ENCODE measurements at regions not wholly inside any gene's neighbourhood (a gene's known extent, or its start where the extent isn't known, plus 50 kb on each side); places are given as distances from the start of the nearest gene placed in this dataset.
"Not testable (repeated sequence)": the region's sequence is repeated elsewhere in the genome, so short reads cannot be mapped to it uniquely, and the experiment has no call there.

DNA sequence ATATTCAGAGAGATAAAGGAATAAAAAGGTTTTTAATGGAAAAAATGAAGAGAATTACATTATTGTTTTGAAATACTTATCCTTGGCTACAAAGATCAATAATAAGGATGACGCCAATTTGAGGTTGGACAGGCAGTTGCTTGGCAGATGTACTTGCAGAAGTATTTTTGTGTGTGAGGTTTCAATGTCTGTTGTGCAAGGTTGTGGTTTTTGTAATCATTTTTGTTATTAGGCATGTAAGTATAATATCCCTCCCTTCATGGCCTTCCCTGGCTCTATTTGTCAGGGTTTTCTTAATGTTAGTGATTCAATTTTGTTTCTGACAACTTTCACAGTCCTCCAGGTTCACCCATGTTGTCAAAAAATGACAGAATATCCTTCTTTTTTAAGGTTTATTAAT, 105.9 kb downstream of the OTOL1 start:
- FAIRE-seq, result no peak

DNA sequence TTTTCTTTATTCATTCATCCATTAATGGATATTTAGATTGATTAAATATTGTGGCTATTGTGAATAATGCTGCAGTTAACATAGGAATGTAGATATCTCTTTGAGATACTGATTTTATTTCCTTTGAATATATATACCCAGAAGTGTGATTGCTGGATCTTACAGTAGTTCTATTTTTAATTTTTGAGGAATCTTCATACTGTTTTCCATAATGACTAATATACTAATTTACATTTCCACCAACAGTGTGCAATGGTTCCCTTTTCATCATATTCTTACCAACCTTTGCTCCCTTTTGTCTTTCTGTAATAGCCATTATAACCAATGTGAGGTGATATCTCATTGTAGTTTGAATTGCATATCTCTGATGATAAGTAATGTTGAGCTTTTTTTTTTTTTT, 106.3 kb downstream of the OTOL1 start:
- FAIRE-seq, result no peak

DNA sequence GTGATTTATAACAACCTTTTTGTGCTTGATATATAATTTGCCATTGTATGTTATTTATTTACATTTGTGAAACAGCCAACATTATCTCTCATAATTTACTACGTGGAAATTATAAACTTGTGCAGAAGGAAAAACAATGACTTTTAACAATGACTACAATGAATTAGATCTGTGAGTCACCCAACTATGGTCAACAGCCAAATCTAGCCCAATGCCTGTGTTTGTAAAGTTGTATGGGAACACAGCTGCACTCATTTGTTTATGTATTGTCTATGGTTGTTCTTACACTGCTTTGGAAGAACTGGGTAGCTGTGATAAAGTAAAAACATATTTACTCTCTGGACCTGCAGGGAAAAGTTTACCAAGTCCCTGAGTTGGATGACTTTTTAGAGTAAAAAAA, 110.4 kb downstream of the OTOL1 start:
- FAIRE-seq, result no peak

DNA sequence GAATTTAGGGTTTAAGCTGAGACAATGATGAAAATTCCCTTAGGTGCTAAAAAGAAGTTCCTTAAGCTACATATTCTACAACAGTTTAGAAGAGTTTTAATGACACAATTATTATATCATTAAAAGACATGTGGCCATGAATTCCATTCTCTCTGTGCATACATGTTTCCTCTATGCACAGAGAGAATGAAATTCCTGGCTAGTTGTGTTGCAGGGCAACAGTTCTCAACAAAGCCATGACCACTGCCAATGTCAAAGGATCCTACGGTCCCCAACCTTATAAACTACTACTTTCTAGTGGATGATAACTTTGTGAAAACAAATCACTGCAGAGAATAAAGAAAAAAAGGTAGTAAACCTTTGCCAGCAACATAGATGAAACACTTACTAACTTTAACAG, 122.7 kb downstream of the OTOL1 start:
- FAIRE-seq, result no peak

DNA sequence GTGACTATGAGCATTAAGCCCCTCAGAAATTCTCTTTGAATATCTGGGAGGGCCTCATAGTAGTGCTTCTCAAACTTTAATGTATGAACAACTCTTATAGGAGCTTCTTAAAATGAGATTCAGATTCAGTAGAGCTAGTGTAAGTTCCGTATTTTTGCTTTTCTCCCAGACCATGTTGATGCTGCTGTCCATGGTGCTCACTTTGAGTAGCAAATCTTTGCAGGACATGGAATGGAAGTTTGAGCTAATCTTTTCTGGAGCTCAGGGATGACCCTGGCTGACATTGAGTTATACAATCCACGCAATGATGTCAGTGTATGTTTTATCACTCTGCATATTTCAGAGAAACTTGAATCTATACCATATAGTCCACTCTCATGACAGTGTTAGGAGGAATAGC, 134.2 kb downstream of the OTOL1 start:
- FAIRE-seq, result no peak

DNA sequence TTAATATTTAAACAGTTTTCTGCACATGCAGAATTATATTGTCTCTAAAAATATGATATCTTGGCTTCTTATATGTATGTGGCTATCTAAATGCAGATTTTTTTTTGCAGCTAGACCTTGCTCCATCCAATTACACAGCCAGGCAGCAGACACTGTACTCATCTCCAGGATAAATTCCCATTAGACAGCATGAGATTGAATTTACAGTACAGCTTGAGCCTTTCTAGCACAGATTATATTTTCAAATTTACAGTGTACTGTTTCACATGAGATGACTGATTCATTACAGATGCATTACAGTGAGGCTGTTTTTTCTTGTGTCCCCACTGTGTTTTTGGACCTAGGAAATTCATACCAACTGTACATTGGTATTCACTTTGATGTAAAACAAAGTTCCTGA, 134.9 kb downstream of the OTOL1 start:
- no peak for FAIRE-seq

DNA sequence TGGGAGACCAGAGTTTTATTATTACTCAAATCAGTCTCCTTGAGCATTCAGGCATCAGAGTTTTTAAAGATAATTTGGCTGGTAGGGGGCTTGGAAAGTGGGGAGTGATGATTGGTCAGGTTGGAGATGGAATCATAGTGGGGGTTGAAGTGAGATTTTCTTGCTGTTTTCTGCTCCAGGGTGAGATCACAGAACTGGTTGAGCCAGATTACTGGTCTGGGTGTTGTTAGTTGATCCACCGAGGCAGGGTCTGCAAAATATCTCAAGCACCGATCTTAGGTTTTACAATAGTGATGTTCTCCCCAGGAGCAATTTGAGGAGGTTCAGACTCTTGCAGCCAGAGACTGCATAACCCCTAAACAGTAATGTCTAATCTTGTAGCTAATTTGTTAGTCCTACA, 141.0 kb downstream of the OTOL1 start:
- FAIRE-seq, result no peak

DNA sequence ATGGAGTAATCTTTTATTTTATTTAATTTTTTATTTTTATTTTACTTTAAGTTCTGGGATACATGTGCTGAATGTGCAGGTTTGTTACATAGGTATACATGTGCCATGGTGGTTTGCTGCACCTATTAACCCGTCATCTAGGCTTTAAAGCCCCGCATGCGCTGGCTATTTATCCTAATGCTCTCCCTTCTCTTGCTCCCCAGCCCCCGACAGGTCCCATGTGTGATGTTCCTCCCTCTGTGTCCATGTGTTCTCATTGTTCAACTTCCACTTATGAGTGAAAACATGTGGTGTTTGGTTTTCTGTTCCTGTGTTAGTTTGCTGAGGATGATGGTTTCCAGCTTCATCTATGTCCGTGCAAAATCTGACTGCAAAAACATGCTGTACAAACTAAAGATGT, 142.5 kb downstream of the OTOL1 start:
- FAIRE-seq, result not testable (repeated sequence)

DNA sequence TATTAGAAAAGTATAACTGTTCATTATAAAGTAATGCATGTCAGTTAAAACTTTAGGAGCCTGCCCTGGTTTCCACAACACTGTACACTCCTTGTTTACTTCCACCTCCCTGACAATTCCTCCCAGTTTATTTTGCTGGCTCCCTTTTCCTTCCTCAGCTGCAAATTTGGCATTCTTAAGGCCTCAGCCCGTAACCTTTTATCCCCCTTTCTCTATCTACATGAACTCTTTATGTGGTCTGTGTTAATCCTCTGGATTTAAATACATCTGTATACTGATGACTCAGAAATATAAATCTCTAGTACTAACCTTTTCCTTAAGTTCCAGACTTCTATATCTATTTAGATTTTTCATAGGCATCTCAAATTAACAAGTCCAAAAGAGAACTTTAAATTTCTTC, 143.6 kb downstream of the OTOL1 start:
- FAIRE-seq, result no peak

DNA sequence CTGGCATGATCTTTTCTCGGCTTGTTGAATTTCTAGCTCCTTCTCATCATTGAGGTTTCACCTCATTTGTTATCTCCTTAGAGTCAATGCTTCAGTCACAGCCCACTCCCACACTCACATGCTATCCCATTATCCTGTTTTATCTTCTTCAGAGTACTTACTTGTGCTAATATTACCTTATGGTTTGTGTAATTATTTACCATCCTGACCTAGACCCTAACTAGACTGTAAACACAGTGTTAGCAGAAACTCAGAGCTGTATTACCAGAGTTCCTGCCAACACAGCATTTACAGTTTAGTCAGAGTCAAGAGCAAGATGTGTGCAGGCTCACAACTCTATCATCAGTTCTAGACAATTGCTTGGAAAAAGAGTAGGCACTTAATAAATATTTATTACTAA, 144.7 kb downstream of the OTOL1 start:
- FAIRE-seq, result no peak

DNA sequence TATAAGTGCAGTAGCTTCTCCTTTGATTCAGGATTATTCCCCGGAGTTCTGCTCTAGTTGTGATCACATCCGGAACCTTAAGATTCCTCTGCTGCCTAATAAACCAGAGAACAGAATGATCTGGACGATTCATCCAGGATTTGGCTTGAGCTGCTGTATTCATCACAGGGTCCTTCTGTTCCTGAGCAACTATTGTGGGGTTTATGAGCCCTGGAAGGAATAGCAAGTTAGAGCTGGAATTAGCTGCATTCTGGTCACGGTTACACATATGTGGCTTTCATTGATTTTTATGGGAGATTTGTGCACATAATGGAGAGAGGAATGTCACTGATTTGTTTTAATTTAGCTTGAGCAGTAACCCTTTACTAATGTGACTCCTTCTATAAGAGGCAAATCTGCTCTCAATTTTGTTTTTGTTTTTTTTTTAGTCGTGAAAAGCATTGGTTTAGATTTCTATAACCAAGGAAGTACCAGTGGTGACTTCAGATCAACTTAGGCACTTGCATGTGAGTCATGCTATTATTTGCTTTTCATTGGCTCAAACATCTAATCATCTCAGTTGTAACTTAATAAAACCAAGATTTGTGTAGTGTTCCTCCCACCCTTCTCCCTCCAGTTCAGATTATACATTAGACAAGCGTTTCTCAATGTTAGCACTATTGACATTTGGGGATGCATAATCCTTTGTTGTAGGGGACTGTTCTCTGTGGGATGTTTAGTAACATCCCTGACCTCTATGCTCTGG, 148.5 kb downstream of the OTOL1 start:
- no peak for FAIRE-seq

DNA sequence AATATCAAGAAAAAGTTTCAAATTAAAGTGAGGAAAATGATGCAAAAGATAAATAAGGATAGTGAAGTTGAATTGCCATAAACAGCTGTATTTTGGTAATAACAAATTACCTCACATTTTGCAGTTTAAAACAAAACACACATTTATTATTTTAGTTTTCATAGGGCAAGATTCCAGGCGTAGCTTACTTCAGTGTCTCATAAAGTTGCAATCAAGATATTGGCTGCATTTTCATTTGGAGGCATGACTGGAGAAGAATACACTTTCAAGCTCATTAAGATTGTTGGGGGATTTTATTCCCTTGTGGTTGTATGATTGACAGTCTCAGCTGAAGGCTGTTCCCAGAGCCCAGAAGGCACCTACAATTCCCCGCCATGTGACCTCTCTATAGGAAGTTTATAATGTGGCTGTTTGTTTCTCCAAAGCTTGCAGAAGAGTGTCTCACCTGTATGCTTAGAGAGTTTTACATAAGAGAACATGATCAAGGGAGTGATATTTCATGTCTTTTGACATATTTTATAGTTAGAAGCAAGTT, 151.4 kb downstream of the OTOL1 start:
- FAIRE-seq, result no peak

DNA sequence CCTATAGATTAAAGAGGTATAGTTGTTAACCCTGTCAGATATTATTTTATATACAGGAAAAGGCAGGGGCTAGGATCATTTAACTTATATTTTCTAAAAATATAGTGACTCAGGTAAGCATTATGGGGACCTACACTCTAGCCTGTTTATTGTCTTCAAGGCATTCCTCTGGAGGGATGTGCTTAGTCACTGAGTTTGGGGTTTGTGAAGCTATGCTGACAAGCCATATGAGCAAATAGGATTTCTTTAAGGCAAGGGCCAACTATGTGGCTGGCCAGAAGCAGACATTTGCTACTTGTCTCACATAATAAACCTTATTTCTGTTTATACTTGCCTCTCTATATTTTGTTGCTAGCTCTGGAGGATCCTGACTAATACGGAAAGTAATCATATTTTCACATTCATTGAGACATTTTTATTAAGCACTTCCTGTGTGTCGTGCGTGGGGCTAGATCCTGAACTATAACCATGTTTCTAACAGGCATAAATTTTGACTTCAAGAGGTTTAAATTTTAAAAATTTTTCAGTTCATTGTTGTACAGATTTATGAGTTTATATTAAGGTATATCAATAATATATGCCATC, 153.4 kb downstream of the OTOL1 start:
- FAIRE-seq, result no peak

DNA sequence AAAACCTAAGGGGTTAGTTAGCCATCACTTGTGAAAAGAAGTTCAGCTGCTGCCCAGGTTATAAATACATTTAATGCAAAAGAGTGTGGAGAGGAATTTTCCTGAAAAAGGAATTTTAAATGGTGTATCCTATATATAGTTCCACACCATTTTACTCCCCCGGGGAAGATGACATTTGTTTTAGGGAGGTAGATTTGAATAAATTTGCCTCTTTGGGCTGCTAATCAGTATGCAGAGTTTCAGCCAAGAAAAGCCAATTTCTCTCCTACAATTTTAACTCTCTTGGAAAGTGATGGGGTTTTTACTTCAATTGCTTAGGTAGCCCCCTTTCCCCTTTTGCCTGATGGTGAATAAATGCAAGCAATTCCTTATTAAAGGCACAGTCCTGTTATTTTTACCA, 161.2 kb downstream of the OTOL1 start:
- no peak for FAIRE-seq

DNA sequence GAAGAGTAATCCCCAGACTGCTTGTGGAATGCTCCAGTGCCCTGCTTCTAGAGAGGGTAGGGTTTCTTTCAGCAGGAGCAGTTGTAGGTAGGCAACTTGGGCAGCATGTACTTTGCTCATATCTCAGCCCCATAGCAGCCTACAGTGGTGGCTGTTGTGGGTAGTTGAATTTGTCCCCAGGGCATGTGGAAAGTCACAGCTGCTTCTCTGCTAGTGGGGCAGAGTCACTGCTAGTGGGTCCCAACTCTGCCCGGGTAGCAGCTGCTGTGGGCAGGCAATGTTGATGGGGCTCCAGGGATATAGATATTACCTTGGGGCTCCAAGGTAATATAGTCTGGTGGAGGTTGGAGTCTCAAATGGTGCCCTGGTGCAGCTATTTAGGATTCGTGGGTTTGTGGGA, 174.5 kb downstream of the OTOL1 start:
- FAIRE-seq, result no peak

DNA sequence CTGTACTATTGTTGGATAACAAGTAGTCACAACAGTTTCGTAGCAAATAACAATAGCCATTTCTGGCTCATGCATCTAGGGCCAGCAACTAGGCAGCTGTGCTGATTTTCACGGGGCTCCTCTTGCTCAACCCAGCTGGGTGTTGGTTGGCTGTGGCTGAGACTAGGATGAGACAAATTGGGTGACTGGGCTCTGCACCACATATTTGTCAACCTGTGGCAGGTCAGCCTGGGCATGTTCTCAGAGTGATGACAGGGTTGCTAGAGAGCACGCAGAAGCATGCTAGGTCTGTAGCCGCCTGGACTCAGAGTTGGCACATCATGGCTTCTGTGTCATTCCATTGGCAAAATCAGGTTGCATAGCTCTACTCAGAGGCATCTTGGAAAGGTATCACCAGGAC, 175.9 kb downstream of the OTOL1 start:
- no peak for FAIRE-seq

DNA sequence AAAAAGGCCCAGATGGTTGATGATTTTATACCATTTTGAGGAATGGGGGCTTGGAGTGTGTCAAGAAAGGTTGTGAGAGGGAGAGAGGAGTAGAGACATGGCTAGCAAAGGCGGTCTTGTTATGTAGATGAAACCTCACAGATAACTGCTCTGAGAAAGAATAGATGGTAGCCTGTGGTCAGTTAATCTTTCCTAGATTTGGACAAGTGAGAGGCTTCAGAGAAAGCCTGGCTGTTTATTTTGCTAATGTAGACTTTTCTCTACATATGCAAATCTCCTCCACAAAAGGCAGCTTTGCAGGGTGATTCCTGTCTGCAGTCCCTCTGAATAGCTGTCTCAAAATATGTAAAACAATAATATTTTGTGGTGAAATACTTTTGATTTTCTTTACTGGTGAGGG, 177.3 kb downstream of the OTOL1 start:
- FAIRE-seq, result no peak

DNA sequence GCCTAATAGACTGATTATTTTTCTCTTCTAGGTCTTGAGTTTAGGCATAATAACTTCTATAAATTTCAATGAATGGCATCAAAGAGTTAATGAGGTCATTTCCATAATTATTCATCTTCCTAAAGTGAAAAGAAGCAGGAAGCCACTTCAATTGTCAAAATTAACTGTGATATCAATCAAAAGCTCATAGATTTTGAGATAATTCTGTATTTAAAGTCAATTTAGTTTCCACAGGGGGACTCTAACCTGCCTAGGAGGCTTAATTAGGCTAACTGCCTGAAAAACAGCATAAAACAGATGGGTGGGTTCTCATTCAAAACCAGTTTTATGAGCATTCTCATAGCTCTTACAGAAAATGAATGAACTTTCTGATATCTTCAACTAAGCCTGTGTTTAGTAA, 177.8 kb downstream of the OTOL1 start:
- FAIRE-seq, result no peak

DNA sequence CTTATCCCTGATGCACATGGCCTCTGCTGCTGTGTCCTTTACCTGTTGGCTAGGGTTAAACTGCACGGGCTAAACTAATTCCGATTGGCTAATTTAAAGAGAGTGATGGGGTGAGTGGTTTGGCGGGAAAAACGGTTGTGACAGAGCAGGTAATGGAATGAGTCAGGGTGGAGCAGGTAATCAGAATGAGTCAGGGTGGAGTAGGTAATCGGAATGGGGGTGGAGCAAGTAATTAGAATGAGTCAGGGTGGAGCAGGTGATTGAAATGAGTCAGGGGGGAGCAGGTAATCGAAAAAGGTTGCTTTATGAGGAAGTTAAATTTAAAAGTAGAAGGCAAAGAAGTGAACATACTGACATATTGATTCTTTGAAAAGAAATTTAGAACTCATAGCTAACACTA, 185.2 kb downstream of the OTOL1 start:
- not testable (repeated sequence) for FAIRE-seq

DNA sequence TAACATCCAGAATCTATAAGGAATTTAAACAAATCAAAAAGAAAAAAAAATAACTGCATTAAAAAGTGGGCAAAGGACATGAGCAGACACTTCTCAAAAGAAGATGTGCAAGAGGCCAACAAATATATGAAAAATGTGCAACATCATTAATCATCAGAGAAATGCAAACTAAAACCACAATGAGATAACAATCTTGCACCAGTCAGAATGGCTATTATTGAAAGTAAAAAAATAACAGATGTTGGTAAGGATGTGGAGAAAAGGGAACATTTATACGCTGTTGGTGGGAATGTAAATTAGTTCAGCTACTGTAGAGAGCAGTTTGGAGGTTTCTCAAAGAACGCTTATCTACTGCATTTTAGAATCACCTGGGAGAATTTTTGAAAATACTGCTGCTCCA, 186.1 kb downstream of the OTOL1 start:
- FAIRE-seq, result no peak

DNA sequence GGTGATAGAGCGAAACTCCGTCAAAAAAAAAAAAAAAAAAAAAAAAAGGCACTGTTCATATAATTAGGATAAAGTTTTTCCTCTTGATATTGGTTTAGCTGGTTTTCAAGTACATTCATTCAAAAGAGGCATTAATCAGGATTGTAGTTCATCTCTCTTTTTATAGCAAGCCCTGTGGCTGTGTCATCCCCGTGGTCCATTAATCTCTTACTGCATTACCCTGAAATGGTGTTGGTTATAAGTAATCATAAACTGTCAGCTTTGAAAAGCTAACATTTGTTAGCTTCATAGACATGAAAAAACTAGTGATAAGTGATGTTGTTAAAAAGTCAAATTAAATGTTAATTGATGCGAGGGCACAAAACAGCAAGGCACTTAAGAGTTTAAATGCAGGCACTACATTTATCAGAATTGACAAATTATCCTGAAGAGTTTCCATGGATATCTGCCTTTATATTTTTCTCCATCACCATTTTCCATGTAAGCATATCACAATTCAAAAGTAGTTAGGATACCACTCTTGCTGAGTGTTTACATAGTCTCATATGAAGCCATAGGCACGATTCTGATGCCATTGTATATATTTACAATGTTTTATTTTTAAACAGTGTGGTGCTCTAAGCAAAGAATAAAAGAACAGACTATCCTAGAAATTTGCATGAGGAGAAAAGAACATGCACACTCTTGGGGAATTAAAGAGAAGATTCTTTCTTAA, 193.1 kb downstream of the OTOL1 start:
- FAIRE-seq, result no peak

DNA sequence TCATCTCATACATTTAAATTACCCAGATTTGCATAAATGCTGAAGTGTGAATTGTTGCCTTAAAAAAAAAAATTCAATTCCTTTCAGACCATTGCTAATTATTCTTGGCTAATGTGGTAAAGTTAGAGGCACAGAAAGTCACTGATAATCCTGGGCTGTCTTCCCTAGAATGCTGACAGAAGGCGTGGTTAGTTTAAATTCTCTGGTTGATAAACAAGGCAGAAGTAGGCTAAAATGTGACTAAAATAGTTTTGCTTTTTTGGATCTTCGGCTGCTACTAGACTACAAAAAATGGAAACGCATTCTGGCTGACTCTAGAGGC, 193.7 kb downstream of the OTOL1 start:
- FAIRE-seq, result no peak

DNA sequence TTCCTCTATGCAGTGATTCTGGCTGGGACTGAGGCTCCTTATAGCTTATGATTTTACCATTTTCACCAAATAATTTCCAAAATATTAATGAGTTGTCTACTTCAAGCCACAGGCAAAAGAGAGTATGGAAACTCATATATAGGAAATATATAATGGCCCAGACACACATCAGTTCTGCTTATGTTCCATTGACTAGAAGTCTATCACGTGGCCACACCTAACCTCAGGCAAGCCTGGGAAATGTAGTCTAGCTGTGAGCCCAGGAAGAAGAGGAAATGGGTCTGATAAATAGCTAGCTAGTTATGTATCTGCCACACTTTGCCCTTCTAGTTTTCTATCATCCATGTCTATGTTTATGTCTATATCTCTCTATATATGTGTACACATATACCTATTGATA, 195.1 kb downstream of the OTOL1 start:
- FAIRE-seq, result no peak
